ENCODE measurements at regions not wholly inside any gene's neighbourhood (a gene's known extent, or its start where the extent isn't known, plus 50 kb on each side); places are given as distances from the start of the nearest gene placed in this dataset.

- Histone ChIP-seq H2AFZ (ENCODE audit: low read length) (no peak overlapping the region), H4K91ac (replicated peaks; ENCODE audit: insufficient read length, low read length) (no peak overlapping the region), H2BK20ac (ENCODE audit: low read length) (no peak overlapping the region), H3K56ac (replicated peaks; ENCODE audit: insufficient read length, low read depth, low read length) (no peak overlapping the region), H3K14ac (ENCODE audit: insufficient read length) (no peak overlapping the region), H3K27me3 (replicated peaks in 1 of 4; ENCODE audit: control insufficient read depth in 3 of 4, extremely low read depth in 1 of 4, insufficient read depth in 3 of 4, low read length in 3 of 4) (no peaks in the 10 kb centered on the region), H3K4me3 (ENCODE audit: extremely low read depth in 1 of 4, insufficient read depth in 2 of 4, low read depth in 3 of 4, low read length in 4 of 4) (no peak overlapping the region), H3K79me2 (ENCODE audit: control insufficient read depth in 1 of 2, insufficient read depth in 2 of 2, low read length in 2 of 2) (no peaks in the 10 kb centered on the region), H4K5ac (ENCODE audit: insufficient read length, low read depth, low read length) (no peak overlapping the region), H3K4me2 (ENCODE audit: insufficient read depth in 1 of 2, low read depth in 2 of 2, low read length in 2 of 2) (no peak overlapping the region), H3K27ac (ENCODE audit: low read depth, low read length) (no peak overlapping the region), H4K20me1 (replicated peaks in 1 of 2; ENCODE audit: control insufficient read depth in 1 of 2, insufficient read depth in 2 of 2, low read length in 2 of 2) (no peaks in the 10 kb centered on the region), H3K79me1 (ENCODE audit: low read depth, low read length) (no peaks in the 10 kb centered on the region), H3K36me3 (ENCODE audit: control insufficient read depth in 2 of 4, insufficient read depth in 4 of 4, low read length in 3 of 4) (no peaks in the 10 kb centered on the region), H3K9ac (replicated peaks in 1 of 4; ENCODE audit: extremely low read depth in 1 of 4, low read depth in 3 of 4, low read length in 3 of 4) (no peak overlapping the region), H4K8ac (ENCODE audit: extremely low read depth, insufficient read depth, low read length) (no peak overlapping the region), H3K23ac (ENCODE audit: insufficient read length) (no peak overlapping the region), H2BK120ac (replicated peaks; ENCODE audit: low read depth, low read length) (no peak overlapping the region), H2BK12ac (ENCODE audit: low read depth, low read length) (no peak overlapping the region), H2BK5ac (ENCODE audit: low read depth, low read length) (no peak overlapping the region), H2BK15ac (ENCODE audit: low read length) (no peak overlapping the region), H3K9me3 (ENCODE audit: insufficient read depth in 2 of 2, low read depth in 1 of 2, low read length in 1 of 2) (no peaks in the 10 kb centered on the region), H3K4me1 (replicated peaks in 1 of 4; ENCODE audit: control insufficient read depth in 3 of 4, insufficient read depth in 4 of 4, low read length in 3 of 4) (0 out of 7 replicates have a peak, but pooled peaks cover 0 to 3% (median 0%) of the 10 kb centered on the region in 4 experiments), H2AK5ac (ENCODE audit: low read depth, low read length) (no peak overlapping the region), H3K18ac (ENCODE audit: extremely low read depth, low read length) (no peak overlapping the region), H3K23me2 (ENCODE audit: low read depth, low read length) (no peaks in the 10 kb centered on the region), H3K4ac (replicated peaks; ENCODE audit: insufficient read length, low read depth, low read length) (no peak overlapping the region)
- ChIA-PET CTCF (ENCODE audit: partially characterized antibody) (interaction anchor here (0.6 to 1.3 kb wide), 3 partner anchors 10 to 302 kb away, joined by 3 to 4 read pairs (median 3); no protein-coding TSS in a partner anchor), POLR2A (ENCODE audit: partially characterized antibody) (interaction anchor here (1.2 kb wide), 1 partner anchor 14 kb away, joined by 3 read pairs; no protein-coding TSS in a partner anchor)
- WGBS, 2 experiments (ENCODE audit: extremely low coverage in 1 of 2, insufficient coverage in 1 of 2, insufficient read length in 1 of 2, insufficient replicate concordance in 2 of 2, low coverage in 1 of 2, low lambda C conversion rate in 2 of 2, missing lambda C conversion rate in 1 of 2) = 86% methylated on average over 2 of the region's 2 CpGs; no CpG with 5 or more reads in 1 of the 2 experiments
- no peak for FAIRE-seq
- no peak for DNase-seq (ENCODE audit: low read depth in 1 of 2, low spot score in 2 of 2)
- TF ChIP-seq YY1 (IDR thresholded peaks at IDR 0.05; ENCODE audit: low read depth, low read length) (no peak), TEAD4 (IDR thresholded peaks at IDR 0.05; ENCODE audit: low read depth, low read length) (no peak), EZH2 (IDR thresholded peaks at IDR 0.05; ENCODE audit: low read depth, low read length, severe bottlenecking) (no peak), E2F6 (IDR thresholded peaks at IDR 0.05) (no peak), CREB1 (IDR thresholded peaks at IDR 0.05) (no peak), CTBP2 (IDR thresholded peaks at IDR 0.05; ENCODE audit: borderline replicate concordance, insufficient read depth, insufficient read length, low read length) (no peak), ATF3 (IDR thresholded peaks at IDR 0.05; ENCODE audit: insufficient read depth, low read depth, low read length) (no peak), PHF8 (conservative IDR thresholded peaks at IDR 0.05; ENCODE audit: low read depth, low read length) (no peak), TAF7 (optimal IDR thresholded peaks at IDR 0.05; ENCODE audit: borderline replicate concordance, low read depth, low read length) (no peak), CHD2 (IDR thresholded peaks at IDR 0.05; ENCODE audit: low read length) (no peak), BCL11A (IDR thresholded peaks at IDR 0.05; ENCODE audit: low read depth in 2 of 2, low read length in 2 of 2) (no peak), MAX (IDR thresholded peaks at IDR 0.05) (no peak)
These were observed 119.9 kb downstream of the COPRS start for GRCh38 chr17:31738996-31739699.

Measured in H1 (cell line).